GM12873 (cell line): ENCODE measurements at regions not wholly inside any gene's neighbourhood (a gene's known extent, or its start where the extent isn't known, plus 50 kb on each side); places are given as distances from the start of the nearest gene placed in this dataset.

ENCODE experiments used
- CTCF ChIP-seq: IDR thresholded peaks from 2 replicates; pipeline ENCODE4 v1.5.1; 2012; ENCODE audit warnings: low read depth, mild to moderate bottlenecking, moderate library complexity, low read length, control low read depth; ENCODE audit not compliant: insufficient read depth; ENCODE audit errors: missing control alignments

GRCh38 chr13:82688400-82688994, 1193.8 kb downstream of the SLITRK1 start:
- TF ChIP-seq CTCF, result no peak

GRCh38 chr13:82687884-82688283, 1194.4 kb downstream of the SLITRK1 start:
- no peak for TF ChIP-seq CTCF

- TF ChIP-seq CTCF, result no peak
Observed at GRCh38 chr13:82681535-82681934, 1200.7 kb downstream of the SLITRK1 start.

GRCh38 chr13:82678052-82678451, 1204.2 kb downstream of the SLITRK1 start:
- TF ChIP-seq CTCF, result no peak

GRCh38 chr13:82675024-82675423, 1207.2 kb downstream of the SLITRK1 start:
- TF ChIP-seq CTCF, result no peak

- no peak for TF ChIP-seq CTCF
Observed at GRCh38 chr13:82674546-82674945, 1207.7 kb downstream of the SLITRK1 start.

GRCh38 chr13:82672248-82672647, 1210.0 kb downstream of the SLITRK1 start:
- TF ChIP-seq CTCF, result no peak
